Retina (tissue), 1 donor: ENCODE measurements at regions not wholly inside any gene's neighbourhood (a gene's known extent, or its start where the extent isn't known, plus 50 kb on each side); places are given as distances from the start of the nearest gene placed in this dataset.

Experiments
- DNase-seq: peaks from one replicate; pipeline ENCODE4 v3.0.0-alpha.2; 2016

GRCh38 chr12:77777274-77777673 is 53.4 kb upstream of the NAV3 start:
- DNase-seq, result no peak

- DNase-seq, result no peak
These were observed 55.9 kb upstream of the NAV3 start for GRCh38 chr12:77774761-77775160.

- no peak for DNase-seq
These were observed 57.9 kb upstream of the NAV3 start for GRCh38 chr12:77772676-77773298.

- no peak for DNase-seq
These were observed 62.1 kb upstream of the NAV3 start for GRCh38 chr12:77768558-77768957.

- no peak for DNase-seq
These were observed 62.8 kb upstream of the NAV3 start for GRCh38 chr12:77767756-77768343.

- DNase-seq, result no peak
These were observed 63.4 kb upstream of the NAV3 start for GRCh38 chr12:77767335-77767734.

- no peak for DNase-seq
These were observed 64.5 kb upstream of the NAV3 start for GRCh38 chr12:77766224-77766623.

GRCh38 chr12:77761286-77761685 is 69.4 kb upstream of the NAV3 start:
- no peak for DNase-seq

- DNase-seq, result no peak
These were observed 70.2 kb upstream of the NAV3 start for GRCh38 chr12:77760271-77761025.

- DNase-seq, result no peak
These were observed 76.6 kb upstream of the NAV3 start for GRCh38 chr12:77754086-77754485.

- DNase-seq, result no peak
These were observed 78.8 kb upstream of the NAV3 start for GRCh38 chr12:77751939-77752338.

GRCh38 chr12:77746096-77746495 is 84.6 kb upstream of the NAV3 start:
- no peak for DNase-seq

GRCh38 chr12:77745624-77746023 is 85.1 kb upstream of the NAV3 start:
- DNase-seq, result no peak

GRCh38 chr12:77742631-77743030 is 88.1 kb upstream of the NAV3 start:
- no peak for DNase-seq

GRCh38 chr12:77741974-77742517 is 88.6 kb upstream of the NAV3 start:
- DNase-seq, result no peak

- DNase-seq, result no peak
These were observed 94.3 kb upstream of the NAV3 start for GRCh38 chr12:77736219-77736965.

- DNase-seq, result no peak
These were observed 96.3 kb upstream of the NAV3 start for GRCh38 chr12:77734214-77734883.

GRCh38 chr12:77728018-77728417 is 102.7 kb upstream of the NAV3 start:
- DNase-seq, result no peak

- no peak for DNase-seq
These were observed 103.2 kb upstream of the NAV3 start for GRCh38 chr12:77727442-77728001.

- DNase-seq, result no peak
These were observed 105.1 kb upstream of the NAV3 start for GRCh38 chr12:77725611-77726010.

GRCh38 chr12:77724367-77724957 is 106.2 kb upstream of the NAV3 start:
- DNase-seq, result no peak

GRCh38 chr12:77723308-77723707 is 107.4 kb upstream of the NAV3 start:
- DNase-seq, result no peak
